ENCODE measurements at regions not wholly inside any gene's neighbourhood (a gene's known extent, or its start where the extent isn't known, plus 50 kb on each side); places are given as distances from the start of the nearest gene placed in this dataset.

- no peak for TF ChIP-seq USF1 (IDR thresholded peaks at IDR 0.05)
- TF ChIP-seq RAD21 (IDR thresholded peaks at IDR 0.05; ENCODE audit: low read depth) = no peak
- TF ChIP-seq, protein P1, sequence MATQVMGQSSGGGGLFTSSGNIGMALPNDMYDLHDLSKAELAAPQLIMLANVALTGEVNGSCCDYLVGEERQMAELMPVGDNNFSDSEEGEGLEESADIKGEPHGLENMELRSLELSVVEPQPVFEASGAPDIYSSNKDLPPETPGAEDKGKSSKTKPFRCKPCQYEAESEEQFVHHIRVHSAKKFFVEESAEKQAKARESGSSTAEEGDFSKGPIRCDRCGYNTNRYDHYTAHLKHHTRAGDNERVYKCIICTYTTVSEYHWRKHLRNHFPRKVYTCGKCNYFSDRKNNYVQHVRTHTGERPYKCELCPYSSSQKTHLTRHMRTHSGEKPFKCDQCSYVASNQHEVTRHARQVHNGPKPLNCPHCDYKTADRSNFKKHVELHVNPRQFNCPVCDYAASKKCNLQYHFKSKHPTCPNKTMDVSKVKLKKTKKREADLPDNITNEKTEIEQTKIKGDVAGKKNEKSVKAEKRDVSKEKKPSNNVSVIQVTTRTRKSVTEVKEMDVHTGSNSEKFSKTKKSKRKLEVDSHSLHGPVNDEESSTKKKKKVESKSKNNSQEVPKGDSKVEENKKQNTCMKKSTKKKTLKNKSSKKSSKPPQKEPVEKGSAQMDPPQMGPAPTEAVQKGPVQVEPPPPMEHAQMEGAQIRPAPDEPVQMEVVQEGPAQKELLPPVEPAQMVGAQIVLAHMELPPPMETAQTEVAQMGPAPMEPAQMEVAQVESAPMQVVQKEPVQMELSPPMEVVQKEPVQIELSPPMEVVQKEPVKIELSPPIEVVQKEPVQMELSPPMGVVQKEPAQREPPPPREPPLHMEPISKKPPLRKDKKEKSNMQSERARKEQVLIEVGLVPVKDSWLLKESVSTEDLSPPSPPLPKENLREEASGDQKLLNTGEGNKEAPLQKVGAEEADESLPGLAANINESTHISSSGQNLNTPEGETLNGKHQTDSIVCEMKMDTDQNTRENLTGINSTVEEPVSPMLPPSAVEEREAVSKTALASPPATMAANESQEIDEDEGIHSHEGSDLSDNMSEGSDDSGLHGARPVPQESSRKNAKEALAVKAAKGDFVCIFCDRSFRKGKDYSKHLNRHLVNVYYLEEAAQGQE (IDR thresholded peaks at IDR 0.05; ENCODE audit: low read depth) = no peak
- TF ChIP-seq YY1 (IDR thresholded peaks at IDR 0.05; ENCODE audit: low read depth) = no peak
- no peak for TF ChIP-seq TCF12 (IDR thresholded peaks at IDR 0.05; ENCODE audit: low read depth)
- no peak for TF ChIP-seq MAX (IDR thresholded peaks at IDR 0.05)
- no peak for TF ChIP-seq EP300 (IDR thresholded peaks at IDR 0.05; ENCODE audit: borderline replicate concordance)
- no peak for TF ChIP-seq CEBPB (IDR thresholded peaks at IDR 0.05)
- no peak for TF ChIP-seq TEAD4 (IDR thresholded peaks at IDR 0.05)
- no peak for TF ChIP-seq NFIC (IDR thresholded peaks at IDR 0.05)
Measured at GRCh38 chr1:55943012-55943411, 636.4 kb downstream of the PLPP3 start.
